ENCODE measurements at regions not wholly inside any gene's neighbourhood (a gene's known extent, or its start where the extent isn't known, plus 50 kb on each side); places are given as distances from the start of the nearest gene placed in this dataset.
A peak's percentile ranks its signal among the peaks of the same experiment; 100 is the strongest.

DNA sequence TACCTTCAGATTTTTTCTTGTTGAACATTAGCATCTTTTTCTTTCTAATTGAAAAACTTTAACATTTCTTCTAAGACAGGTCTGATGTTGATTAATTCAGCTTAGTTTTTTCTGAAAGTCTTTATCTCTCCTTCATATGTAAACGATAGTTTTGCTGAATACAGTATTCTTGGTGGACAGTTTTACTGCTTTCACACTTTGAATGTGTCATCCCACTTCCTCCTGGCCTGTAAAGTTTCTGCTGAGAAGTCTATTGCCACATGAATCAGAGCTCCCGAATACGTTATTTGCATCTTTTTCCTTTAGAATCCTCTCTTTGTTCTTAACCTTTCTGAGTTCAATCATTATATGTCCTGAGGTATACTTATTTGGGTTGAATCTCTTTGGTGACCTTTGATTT lies 344.2 kb downstream of the OLFM3 start:
- no peak for TF ChIP-seq TOX (CRISPR knock-in tag; IDR thresholded peaks at IDR 0.05; ENCODE audit: borderline replicate concordance)
- TF ChIP-seq, protein P1, sequence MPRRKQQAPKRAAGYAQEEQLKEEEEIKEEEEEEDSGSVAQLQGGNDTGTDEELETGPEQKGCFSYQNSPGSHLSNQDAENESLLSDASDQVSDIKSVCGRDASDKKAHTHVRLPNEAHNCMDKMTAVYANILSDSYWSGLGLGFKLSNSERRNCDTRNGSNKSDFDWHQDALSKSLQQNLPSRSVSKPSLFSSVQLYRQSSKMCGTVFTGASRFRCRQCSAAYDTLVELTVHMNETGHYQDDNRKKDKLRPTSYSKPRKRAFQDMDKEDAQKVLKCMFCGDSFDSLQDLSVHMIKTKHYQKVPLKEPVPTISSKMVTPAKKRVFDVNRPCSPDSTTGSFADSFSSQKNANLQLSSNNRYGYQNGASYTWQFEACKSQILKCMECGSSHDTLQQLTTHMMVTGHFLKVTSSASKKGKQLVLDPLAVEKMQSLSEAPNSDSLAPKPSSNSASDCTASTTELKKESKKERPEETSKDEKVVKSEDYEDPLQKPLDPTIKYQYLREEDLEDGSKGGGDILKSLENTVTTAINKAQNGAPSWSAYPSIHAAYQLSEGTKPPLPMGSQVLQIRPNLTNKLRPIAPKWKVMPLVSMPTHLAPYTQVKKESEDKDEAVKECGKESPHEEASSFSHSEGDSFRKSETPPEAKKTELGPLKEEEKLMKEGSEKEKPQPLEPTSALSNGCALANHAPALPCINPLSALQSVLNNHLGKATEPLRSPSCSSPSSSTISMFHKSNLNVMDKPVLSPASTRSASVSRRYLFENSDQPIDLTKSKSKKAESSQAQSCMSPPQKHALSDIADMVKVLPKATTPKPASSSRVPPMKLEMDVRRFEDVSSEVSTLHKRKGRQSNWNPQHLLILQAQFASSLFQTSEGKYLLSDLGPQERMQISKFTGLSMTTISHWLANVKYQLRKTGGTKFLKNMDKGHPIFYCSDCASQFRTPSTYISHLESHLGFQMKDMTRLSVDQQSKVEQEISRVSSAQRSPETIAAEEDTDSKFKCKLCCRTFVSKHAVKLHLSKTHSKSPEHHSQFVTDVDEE (CRISPR knock-in tag; IDR thresholded peaks at IDR 0.05): no peak
- TF ChIP-seq BACH2 (CRISPR knock-in tag; IDR thresholded peaks at IDR 0.05; ENCODE audit: borderline replicate concordance): no peak
- TF ChIP-seq ARNTL (CRISPR knock-in tag; IDR thresholded peaks at IDR 0.05; ENCODE audit: borderline replicate concordance, low read depth): no peak
- no peak for TF ChIP-seq RARB (CRISPR knock-in tag; IDR thresholded peaks at IDR 0.05)
- TF ChIP-seq ZC3H10 (CRISPR knock-in tag; IDR thresholded peaks at IDR 0.05): no peak
- no peak for TF ChIP-seq TCF4 (CRISPR knock-in tag; IDR thresholded peaks at IDR 0.05; ENCODE audit: borderline replicate concordance)
- no peak for TF ChIP-seq OSR1 (CRISPR knock-in tag; IDR thresholded peaks at IDR 0.05)
- TF ChIP-seq SNAI2 (CRISPR knock-in tag; IDR thresholded peaks at IDR 0.05): no peak
- TF ChIP-seq, protein P2, sequence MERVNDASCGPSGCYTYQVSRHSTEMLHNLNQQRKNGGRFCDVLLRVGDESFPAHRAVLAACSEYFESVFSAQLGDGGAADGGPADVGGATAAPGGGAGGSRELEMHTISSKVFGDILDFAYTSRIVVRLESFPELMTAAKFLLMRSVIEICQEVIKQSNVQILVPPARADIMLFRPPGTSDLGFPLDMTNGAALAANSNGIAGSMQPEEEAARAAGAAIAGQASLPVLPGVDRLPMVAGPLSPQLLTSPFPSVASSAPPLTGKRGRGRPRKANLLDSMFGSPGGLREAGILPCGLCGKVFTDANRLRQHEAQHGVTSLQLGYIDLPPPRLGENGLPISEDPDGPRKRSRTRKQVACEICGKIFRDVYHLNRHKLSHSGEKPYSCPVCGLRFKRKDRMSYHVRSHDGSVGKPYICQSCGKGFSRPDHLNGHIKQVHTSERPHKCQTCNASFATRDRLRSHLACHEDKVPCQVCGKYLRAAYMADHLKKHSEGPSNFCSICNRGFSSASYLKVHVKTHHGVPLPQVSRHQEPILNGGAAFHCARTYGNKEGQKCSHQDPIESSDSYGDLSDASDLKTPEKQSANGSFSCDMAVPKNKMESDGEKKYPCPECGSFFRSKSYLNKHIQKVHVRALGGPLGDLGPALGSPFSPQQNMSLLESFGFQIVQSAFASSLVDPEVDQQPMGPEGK (CRISPR knock-in tag; IDR thresholded peaks at IDR 0.05; ENCODE audit: borderline replicate concordance): no peak
- TF ChIP-seq, protein P3, sequence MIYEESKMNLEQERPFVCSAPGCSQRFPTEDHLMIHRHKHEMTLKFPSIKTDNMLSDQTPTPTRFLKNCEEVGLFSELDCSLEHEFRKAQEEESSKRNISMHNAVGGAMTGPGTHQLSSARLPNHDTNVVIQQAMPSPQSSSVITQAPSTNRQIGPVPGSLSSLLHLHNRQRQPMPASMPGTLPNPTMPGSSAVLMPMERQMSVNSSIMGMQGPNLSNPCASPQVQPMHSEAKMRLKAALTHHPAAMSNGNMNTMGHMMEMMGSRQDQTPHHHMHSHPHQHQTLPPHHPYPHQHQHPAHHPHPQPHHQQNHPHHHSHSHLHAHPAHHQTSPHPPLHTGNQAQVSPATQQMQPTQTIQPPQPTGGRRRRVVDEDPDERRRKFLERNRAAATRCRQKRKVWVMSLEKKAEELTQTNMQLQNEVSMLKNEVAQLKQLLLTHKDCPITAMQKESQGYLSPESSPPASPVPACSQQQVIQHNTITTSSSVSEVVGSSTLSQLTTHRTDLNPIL (CRISPR knock-in tag; IDR thresholded peaks at IDR 0.05; ENCODE audit: low read depth): no peak
- TF ChIP-seq ZFP3 (CRISPR knock-in tag; IDR thresholded peaks at IDR 0.05): no peak
- no peak for TF ChIP-seq ZNF70 (CRISPR knock-in tag; IDR thresholded peaks at IDR 0.05)
- TF ChIP-seq ZNF8 (CRISPR knock-in tag; IDR thresholded peaks at IDR 0.05): no peak
- TF ChIP-seq, protein P4, sequence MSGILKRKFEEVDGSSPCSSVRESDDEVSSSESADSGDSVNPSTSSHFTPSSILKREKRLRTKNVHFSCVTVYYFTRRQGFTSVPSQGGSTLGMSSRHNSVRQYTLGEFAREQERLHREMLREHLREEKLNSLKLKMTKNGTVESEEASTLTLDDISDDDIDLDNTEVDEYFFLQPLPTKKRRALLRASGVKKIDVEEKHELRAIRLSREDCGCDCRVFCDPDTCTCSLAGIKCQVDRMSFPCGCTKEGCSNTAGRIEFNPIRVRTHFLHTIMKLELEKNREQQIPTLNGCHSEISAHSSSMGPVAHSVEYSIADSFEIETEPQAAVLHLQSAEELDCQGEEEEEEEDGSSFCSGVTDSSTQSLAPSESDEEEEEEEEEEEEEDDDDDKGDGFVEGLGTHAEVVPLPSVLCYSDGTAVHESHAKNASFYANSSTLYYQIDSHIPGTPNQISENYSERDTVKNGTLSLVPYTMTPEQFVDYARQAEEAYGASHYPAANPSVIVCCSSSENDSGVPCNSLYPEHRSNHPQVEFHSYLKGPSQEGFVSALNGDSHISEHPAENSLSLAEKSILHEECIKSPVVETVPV (CRISPR knock-in tag; IDR thresholded peaks at IDR 0.05): no peak
- no peak for TF ChIP-seq GLIS3 (CRISPR knock-in tag; IDR thresholded peaks at IDR 0.05)
- no peak for TF ChIP-seq ZFP30 (CRISPR knock-in tag; IDR thresholded peaks at IDR 0.05)
- ATAC-seq: no peak

DNA sequence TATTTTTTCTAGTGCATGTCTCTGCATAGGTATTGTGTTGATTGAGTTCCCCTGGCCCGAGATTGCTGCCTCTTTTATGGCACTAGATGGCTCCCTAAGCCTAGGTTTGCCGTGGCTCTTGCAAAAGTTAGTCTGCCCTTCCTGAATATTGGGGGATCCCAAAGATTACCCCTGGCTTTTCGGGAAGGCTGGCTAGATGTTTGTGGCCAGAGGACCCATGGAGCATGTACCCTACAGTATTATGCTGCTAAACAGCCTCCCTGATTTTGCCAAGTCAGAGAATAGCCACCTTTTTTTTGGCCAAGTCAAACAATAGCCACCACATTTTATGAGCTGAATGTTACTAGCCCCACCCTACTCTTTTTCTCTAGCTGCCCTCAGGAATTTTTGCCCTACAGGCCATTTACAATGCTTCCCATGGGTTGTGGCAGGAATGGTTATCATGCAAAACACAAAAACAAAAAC lies 343.2 kb downstream of the OLFM3 start:
- TF ChIP-seq ZFP30 (CRISPR knock-in tag; IDR thresholded peaks at IDR 0.05) (no peak), ISL1 (CRISPR knock-in tag; IDR thresholded peaks at IDR 0.05) (no peak), ZNF8 (CRISPR knock-in tag; IDR thresholded peaks at IDR 0.05) (no peak)
- ATAC-seq: 0 out of 3 replicates have a peak, but pooled peaks have one; percentile 35

DNA sequence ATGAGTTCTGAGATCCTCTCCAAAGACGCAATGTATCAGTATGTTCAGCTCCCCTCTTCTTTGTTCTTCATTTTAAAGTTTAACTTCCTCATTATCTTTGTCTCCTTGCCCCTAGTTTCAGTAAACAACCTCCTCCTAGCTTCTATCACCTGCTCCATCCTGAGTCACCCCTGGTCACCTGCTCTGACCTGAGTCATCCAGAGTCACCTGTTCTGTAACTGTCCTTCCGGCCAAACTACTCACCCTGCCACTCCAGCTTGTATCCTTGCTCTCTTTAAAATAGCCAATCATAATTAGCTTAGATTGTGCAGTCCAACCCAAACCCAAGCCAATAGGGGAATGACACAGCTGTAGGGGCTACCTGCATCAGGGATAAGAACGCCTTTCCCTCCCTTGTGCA lies 332.0 kb downstream of the OLFM3 start:
- TF ChIP-seq CSDC2 (CRISPR knock-in tag; IDR thresholded peaks at IDR 0.05) (no peak), ZNF70 (CRISPR knock-in tag; IDR thresholded peaks at IDR 0.05) (no peak), GLIS3 (CRISPR knock-in tag; IDR thresholded peaks at IDR 0.05) (no peak), RARB (CRISPR knock-in tag; IDR thresholded peaks at IDR 0.05) (no peak)
- TF ChIP-seq, protein P5, sequence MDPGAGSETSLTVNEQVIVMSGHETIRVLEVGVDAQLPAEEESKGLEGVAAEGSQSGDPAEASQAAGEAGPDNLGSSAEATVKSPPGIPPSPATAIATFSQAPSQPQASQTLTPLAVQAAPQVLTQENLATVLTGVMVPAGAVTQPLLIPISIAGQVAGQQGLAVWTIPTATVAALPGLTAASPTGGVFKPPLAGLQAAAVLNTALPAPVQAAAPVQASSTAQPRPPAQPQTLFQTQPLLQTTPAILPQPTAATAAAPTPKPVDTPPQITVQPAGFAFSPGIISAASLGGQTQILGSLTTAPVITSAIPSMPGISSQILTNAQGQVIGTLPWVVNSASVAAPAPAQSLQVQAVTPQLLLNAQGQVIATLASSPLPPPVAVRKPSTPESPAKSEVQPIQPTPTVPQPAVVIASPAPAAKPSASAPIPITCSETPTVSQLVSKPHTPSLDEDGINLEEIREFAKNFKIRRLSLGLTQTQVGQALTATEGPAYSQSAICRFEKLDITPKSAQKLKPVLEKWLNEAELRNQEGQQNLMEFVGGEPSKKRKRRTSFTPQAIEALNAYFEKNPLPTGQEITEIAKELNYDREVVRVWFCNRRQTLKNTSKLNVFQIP (CRISPR knock-in tag; IDR thresholded peaks at IDR 0.05; ENCODE audit: borderline replicate concordance, low read depth): no peak
- TF ChIP-seq, protein P1 (CRISPR knock-in tag; IDR thresholded peaks at IDR 0.05): no peak
- no peak for ATAC-seq
